IPS-18c (cell line): ENCODE measurements at regions not wholly inside any gene's neighbourhood (a gene's known extent, or its start where the extent isn't known, plus 50 kb on each side); places are given as distances from the start of the nearest gene placed in this dataset.

Experiments used
- H3K4me3 ChIP-seq: 2 replicates; pipeline ENCODE4 v1.7.0; 2013; ENCODE audit warnings: low read depth, mild to moderate bottlenecking, low read length, moderate library complexity; ENCODE audit not compliant: insufficient read depth
- H3K9me3 ChIP-seq: one replicate; pipeline ENCODE4 v1.6.1; 2013; ENCODE audit warnings: mild to moderate bottlenecking, low read length, moderate library complexity; ENCODE audit not compliant: control insufficient read depth, insufficient read depth

DNA sequence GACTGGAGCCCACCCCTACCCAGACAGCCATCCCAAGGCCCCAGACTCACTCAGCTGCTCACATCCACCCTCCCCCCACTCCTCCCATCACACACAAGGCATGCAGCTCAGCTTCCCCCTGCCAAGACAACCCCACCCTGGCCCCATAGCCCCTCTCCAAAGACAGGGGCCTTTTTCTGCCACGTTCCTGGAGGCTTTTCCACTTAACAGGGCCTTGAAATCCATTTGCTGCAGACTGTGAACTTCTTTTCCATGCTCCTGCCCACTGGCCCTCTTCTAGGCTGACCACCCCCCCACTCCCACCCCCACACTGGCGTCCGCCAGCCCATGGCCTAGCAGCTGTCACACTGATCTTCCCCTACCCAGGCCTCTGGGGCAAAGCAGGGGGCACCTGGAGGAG is 76.0 kb downstream of the PJA1 start:
- no peak overlapping the region for H3K4me3 ChIP-seq
- peaks cover 13% of the 10 kb centered on the region for H3K9me3 ChIP-seq

DNA sequence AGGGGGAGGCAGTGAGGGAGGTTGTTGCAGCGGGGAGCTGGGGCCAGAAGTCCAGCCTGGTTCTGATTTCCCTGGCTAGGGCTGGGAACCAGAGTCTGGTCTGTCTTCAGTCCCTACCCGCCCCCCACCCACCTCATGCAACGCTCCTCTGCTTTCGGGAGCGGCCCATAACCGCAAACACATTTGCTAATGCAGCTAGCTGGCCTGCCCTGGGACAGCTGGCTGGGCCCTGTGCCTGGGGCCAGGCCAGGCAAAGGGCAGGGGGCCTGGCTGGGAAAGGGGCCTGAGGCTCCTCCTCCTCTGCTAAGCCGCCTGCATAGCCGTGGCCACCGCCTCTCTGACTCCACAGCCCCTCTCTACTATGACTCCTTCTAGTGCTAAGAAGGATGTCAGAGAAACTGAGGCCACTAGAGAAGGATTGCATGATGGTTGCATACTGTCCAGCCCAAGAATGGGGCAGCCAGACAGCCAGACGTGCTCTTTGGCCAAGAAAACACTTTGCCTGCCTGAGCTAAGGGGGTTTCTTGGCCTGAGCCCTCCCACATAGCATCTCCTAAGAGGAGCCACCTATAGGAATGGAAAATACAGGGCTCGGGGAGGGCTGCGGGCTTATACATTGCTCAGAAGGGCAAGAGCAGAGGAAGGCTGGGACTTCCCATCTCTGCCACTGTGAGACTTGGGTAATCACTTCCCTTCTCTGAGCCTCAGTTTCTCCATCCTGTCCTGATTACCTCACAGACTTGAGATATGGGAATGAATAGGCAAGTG is 76.9 kb downstream of the PJA1 start:
- Histone ChIP-seq H3K4me3 (no peak overlapping the region; the same call in 1 of the 2 replicates), H3K9me3 (peaks cover 11% of the 10 kb centered on the region)

DNA sequence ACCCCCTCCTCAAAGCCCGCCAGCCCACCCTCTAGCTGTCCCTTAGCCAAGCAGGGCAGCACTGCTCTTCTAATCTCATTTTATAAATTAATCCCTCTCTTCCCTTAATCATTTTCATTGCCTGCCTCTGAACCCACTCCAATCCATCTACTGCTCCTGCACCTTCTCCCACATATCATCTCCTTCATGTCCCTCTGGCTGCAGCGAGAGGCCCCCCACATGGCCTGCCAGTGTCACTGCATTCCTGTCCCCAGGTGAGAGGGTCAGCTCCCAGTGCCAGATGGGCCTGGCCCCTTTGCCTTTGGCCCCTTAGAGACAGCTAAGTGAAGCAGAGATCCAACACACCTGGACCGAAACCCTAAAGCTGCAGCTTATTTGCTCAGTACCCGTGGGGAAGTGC is 79.4 kb downstream of the PJA1 start:
- Histone ChIP-seq H3K4me3 (no peak overlapping the region), H3K9me3 (peaks cover 9% of the 10 kb centered on the region)

DNA sequence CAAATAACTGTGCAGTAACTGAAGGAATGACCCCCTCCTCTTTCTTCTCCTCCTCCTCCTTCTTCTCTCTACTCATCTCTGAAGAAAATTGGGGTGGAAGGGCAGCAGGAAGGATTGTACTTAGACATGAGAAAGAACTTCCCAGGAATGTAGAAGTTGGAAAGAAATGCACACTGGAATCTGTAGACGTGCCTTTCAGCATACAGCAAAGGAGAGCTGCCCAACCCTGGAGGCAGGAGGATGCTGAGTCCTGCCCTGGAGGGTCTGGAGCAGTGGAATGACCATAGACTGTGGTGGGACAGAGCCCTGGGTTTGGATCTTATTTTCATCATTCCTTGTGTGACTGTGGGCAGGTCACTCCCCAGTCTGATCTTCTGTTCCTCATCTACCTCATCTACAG is 80.1 kb downstream of the PJA1 start:
- Histone ChIP-seq H3K4me3 (no peak overlapping the region), H3K9me3 (peaks cover 9% of the 10 kb centered on the region)

DNA sequence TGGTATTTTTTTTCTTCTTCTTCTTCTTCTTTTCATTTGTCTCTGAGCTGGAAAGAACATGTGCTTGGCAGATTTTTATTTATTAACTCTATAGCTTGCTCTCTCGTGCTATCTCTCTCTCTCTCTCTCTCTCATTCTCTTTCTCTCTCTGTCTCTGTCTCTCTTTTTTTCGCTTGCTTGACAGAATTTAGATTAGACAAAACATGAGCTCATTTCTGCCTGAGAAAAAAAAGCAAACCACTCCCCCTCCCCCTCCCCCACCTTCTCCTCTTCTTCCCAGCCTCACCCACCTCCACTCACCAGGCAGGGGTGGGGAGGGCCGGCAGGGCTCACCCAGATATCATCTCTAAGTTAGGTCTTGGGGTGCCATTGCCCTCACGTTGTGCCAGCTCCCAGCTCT is 81.5 kb downstream of the PJA1 start:
- no peak overlapping the region for H3K4me3 ChIP-seq

DNA sequence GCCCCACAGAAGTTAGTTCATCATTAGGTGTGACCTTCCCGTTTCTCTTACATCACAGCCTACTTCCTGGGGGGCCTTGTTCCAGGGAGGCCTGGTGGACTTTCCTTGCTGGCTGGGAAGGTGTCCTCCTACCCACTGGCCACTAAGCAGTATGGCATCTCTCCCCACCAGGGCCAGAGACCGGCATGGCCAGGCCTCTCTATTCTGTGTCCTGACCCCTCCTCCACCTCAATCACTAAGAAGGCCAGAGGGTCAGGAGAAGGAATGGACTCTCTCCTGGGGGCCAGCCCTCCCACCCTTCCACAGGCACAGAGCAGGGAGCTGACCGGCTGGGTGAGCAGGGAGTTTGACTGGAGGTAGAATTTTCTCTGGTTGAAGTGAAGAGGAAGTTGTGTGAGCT is 81.9 kb downstream of the PJA1 start:
- H3K4me3 ChIP-seq, result no peak overlapping the region
- peaks cover 9% of the 10 kb centered on the region for H3K9me3 ChIP-seq

More for the DNA sequence above, 81.5 kb downstream of the PJA1 start:
- H3K9me3 ChIP-seq, result peaks cover 9% of the 10 kb centered on the region

DNA sequence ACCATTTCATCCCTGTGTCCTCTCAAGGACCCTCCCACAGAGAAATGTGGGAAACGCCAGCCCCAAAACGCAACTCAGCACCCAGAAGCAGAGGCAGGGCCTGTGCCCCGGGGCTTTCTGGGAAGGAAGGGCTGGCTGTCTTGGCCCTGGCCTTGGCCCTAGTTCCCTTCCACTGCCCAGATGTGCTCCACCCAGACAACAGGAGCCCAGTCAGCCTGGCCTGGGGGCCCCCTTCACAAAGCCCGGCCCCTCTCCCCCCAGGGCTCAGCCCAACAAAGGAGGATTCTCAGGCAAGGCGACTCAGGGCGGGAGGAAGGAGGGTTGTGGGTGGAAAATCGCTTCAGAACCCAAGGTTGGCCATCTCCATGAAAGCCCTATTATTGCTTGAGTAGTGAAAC is 82.5 kb downstream of the PJA1 start:
- Histone ChIP-seq H3K4me3 (peak overlapping the region; percentile 1; the same call in 1 of the 2 replicates), H3K9me3 (peaks cover 9% of the 10 kb centered on the region)

DNA sequence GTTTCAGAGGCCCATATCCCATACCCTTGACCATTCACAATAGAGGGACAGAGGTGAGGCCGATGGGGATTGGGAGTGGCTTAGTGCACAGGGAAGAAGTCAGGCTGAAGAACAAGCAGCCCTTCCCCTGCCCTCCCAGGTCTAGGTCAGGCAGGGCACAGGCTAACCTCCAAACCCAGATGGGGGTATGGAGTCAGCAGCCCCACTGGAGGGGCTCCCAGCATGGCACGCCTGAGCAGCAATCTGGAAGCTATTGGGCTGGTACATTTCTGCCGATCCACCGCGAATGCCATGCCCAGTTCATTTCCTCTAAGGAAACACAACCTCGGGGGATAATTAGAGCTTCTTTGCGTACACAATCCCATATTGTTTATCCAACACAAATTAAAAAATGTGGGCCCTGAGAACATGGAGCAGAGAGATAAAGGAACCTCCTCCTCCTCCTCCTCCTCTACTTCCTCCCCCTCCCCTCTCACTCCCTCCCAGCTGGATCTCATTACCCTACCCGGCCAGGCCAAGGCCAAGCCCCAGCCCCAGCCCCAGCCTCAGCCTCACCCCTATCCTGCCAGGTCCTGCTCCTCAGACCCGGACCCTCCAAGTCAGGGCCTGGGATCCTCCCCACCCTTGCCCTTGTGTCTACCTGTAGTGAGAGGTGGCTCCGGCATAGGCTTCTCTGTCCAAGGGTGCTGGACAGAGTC is 83.0 kb downstream of the PJA1 start:
- H3K4me3 ChIP-seq, result no peak overlapping the region; the same call in 1 of the 2 replicates
- H3K9me3 ChIP-seq, result peaks cover 8% of the 10 kb centered on the region

DNA sequence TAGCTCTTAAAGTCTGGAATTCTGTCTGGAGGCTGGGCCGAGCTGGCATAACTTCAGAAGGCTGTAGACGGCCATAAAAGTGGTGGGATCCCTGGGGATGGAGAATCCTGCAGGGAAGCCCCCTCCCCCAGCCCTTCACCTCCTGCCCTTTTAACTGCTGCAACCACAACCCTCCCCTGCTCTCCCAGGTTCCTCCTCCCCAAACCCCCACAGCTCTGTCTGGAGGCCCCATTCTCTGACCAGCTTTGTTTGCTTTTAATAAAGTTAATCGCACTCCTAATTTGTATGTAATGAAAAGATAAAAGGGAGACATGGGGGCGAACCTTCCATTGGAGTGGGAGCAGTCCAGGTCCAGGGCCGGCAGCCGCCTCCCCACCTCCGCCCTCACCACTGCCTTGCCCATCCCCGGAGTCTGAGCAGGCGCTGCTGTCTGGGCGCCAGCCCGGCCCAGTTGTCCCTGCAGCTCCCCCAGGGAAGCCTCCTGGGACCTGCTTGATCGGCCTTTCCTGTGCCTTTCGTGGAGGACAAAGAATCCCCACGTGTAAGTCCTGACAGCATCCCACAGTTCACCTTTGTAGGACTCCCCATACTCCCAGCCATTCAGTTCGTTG is 84.3 kb downstream of the PJA1 start:
- no peak overlapping the region for H3K4me3 ChIP-seq
- H3K9me3 ChIP-seq, result peaks cover 6% of the 10 kb centered on the region

DNA sequence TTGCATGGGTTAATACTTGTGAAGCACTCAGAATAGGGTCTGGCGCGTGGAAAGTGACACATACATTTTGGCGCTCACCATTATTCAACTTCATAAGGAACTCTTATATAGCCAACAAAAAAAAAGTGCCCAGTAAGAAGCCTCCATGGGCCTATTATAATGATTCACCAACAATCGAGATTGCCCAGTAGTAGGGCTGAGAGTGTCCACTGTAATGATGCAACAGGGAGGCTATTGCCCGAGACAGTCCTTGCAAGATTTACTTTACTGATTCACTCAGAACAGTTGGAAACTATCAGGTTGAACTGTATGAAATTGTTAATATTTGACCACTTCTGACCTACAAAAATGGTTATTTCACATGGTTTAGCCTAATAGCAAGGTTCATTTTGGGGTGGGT is 86.0 kb downstream of the PJA1 start:
- H3K4me3 ChIP-seq, result no peak overlapping the region

DNA sequence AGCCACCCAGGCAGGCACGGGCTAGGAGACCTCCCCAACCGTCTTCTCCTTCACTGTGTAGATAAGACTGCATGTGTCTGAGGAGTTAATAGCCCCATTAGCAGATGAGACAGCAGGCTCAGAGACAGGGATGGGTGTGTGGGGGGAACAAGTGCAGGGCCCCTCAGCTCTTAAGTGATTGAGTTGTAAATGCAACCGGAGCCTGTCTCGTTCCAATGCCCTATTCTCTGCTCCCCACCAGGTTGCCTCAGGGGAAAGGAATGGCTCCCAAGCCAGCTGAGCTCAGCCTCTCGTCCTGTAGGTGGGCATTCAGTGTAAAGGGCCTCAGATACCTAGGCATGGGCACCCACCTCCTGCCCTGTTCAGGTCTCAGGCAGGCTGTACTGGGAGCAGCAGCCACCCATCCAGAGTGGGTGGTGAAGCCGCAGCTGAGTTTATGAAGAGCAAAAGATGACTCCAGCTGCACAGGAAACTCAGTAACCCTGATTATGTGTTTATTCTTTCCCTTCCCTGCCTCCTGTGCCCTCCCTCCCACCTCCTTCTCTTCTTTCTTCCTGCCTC is 87.3 kb downstream of the PJA1 start:
- Histone ChIP-seq H3K9me3 (peaks cover 2% of the 10 kb centered on the region), H3K4me3 (no peak overlapping the region)

More for the DNA sequence above, 86.0 kb downstream of the PJA1 start:
- peaks cover 2% of the 10 kb centered on the region for H3K9me3 ChIP-seq

DNA sequence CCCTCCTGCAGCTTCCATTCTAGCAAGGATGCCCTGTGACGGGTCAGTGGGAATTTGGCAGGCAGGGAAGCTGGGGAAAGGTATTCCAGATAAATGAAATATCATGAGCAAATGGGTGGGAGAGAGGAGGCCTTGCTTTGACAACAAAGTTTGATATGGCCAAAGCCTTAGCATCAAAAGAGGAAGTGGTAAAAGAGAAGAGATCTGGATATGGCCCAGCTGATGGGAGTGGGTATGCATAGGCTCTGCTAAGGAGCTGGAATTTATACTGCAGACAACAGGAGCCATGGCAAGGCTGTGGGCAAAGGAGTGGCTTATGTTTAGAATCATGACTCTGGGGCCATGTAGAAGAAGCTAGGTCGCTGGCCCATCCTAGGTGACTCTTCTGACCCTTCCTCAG is 89.2 kb downstream of the PJA1 start:
- peaks cover 4% of the 10 kb centered on the region for H3K9me3 ChIP-seq

DNA sequence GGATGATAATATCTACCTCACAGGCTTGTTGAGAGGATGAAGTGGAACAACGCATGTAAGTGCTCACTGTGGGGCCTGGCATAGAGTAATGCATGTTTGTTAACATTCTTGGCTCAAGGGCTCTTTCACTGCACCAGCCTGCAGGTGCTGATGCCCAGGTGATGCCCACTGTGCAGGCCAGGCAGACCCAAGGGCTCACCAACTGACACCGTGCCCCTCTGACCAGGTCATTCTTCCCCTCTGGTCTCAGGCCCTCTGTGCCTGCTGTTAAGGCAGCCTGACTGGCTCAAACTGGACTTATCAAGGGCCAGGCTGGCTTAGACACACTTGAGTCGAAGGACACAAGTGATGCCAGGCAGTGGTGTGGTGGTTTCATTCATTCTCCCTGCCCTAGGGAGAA is 90.5 kb downstream of the PJA1 start:
- Histone ChIP-seq H3K9me3 (peaks cover 6% of the 10 kb centered on the region), H3K4me3 (no peak overlapping the region)

More for the DNA sequence above, 89.2 kb downstream of the PJA1 start:
- H3K4me3 ChIP-seq, result no peak overlapping the region

DNA sequence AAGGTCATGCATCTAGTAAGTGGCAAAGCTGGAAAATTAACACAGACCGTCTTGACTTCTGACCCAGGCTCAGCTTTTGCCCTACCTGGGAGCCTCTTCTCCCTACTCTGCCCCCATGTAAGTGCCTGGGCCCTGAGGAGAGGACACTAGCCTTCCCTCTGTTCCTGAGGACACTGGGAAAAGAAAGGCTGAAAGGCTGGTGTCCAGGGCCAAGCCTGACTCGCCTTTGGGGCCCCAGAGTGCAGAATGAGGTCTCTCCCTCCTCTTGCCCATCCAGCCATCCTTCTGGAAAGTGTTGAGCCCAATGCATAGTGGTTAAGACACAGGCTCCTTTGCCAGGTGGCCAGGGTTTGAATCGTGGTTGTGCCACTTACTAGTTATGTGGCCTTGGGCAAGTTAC is 91.5 kb downstream of the PJA1 start:
- Histone ChIP-seq H3K4me3 (no peak overlapping the region), H3K9me3 (peaks cover 9% of the 10 kb centered on the region)

DNA sequence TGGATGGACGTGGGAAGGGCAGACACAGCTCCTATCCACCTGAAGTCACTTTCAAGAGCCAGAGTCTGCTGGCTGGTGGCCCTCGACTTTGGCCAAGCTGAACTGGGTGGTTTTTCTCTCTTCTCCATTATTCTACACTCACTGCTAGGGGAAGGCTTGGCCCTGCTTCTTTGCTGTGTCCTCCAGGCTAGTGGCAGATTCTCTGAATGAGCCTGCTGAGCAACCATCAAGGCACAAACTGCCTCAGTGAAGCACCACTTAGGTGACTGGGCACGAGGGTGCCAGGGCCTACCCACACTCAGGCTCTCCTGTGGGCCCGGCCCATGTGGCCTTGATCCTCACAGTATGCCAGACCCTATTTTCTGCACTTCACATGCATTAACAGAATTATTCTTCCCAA is 92.0 kb downstream of the PJA1 start:
- peaks cover 9% of the 10 kb centered on the region for H3K9me3 ChIP-seq
- no peak overlapping the region for H3K4me3 ChIP-seq

DNA sequence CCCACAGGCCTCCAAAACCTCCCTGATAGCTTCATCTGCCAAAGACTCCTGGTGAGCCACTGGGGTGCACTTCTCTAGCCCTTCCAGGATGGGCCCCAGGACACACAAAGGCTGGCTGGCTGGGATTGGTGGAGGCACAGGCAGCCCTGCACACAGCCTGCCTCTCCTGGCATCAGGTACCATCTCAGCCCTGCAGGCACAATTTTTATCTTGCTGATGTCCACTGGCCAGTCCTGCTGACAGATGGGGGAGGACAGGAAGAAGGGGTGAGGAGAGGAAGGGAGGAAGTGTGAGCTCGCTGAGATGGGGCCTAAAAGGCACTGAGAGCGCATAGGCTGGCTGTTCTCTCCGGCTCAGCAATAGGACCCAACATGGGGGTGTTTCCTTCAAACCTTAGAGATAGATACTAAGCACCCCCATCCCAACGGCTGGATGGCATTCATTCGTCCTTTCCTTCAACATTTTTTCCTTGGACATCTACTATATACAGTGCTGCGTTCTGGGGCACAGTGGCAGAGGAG is 92.7 kb downstream of the PJA1 start:
- H3K4me3 ChIP-seq, result no peak overlapping the region
- H3K9me3 ChIP-seq, result peaks cover 9% of the 10 kb centered on the region

DNA sequence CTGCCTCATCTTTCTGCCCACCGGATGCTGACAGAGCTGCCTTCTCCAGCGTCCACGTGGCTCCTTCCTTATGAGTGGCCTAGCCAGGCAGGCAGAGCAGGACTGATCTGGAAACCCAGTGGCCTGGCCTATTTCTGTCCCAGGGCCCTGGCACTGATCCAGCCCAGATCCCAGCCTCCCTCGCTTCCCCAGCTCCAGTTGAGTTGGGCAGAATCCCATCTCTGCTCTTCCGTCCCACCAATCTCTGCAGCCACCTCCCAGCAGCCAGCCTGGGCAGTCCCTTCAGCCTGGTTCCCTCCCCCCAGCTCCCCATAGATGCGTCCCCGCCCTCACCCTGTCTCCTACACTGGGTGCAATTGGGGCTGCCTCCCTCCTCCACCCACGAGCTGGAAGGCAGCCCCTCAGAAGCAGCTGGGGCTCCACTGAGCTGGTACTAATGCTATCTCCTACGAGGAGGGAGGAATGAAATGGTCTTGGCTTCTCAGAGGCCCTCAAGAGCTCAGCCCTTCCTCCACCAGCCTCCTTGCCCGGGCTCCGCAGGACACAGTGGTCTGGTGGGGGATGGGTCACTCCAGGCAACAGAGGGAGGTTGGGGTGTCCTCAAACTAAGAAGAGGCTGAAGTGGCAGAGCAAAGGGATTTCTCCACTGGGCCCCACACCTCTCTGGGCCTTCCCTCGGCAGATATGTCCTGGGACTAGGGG is 94.2 kb downstream of the PJA1 start:
- H3K4me3 ChIP-seq, result no peak overlapping the region
- peaks cover 11% of the 10 kb centered on the region for H3K9me3 ChIP-seq
